NCI-H2107 treated with DMSO at 0.1 percent for 48 hours (cell line): ENCODE measurements at regions not wholly inside any gene's neighbourhood (a gene's known extent, or its start where the extent isn't known, plus 50 kb on each side); places are given as distances from the start of the nearest gene placed in this dataset.
"Not testable (repeated sequence)": the region's sequence is repeated elsewhere in the genome, so short reads cannot be mapped to it uniquely, and the experiment has no call there.

Experiments used
- DNase-seq: peaks from one replicate; lab custom pipeline; 2025; ENCODE audit not compliant: unreplicated experiment; lab: John Stamatoyannopoulos, UW

DNA sequence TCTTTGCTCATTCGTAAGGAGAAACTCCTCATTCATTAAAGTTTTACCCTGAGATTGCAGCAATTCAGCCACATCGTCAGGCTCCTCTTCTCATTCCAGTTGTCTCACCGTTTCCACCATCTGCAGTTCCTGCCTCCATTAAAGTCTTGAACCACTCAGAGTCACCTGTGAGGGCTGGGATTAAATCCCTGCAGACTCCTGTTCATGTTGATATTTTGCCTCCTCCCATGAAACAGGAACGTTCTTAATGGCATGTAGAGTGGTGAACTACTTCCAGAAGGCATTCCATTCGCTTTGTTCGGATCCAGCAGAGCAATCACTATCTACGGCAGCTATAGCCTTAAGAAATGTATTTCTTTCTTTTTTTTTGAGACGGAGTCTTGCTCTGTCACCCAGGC is 96.5 kb upstream of the FAM20C start:
- DNase-seq, result no peak

- no peak for DNase-seq
Observed at GRCh38 chr7:96861-97260, 95.5 kb upstream of the FAM20C start.

DNA sequence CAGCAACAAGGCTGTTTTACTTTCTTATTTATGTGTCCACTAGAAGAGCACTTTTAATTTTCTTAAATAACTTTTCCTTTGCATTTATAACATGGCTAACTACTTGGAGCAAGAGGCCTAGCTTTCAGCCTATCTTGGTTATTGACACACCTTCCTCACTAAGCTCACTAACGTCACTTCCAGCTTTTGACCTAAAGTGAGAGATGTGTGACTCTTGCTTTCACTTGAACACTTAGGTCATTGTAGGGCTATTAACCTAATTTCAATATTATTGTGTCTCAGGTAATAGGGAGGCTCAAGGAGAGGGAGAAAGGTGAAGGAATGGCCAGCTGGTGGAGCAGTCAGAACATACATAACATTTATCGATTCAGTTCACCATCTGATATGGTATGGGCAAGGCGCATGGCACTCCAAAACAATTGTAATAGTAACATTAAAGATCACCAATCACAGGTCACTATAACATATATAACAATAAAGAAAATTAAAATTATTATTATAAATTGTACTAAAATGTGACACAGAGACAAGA is 95.0 kb upstream of the FAM20C start:
- no peak for DNase-seq

DNA sequence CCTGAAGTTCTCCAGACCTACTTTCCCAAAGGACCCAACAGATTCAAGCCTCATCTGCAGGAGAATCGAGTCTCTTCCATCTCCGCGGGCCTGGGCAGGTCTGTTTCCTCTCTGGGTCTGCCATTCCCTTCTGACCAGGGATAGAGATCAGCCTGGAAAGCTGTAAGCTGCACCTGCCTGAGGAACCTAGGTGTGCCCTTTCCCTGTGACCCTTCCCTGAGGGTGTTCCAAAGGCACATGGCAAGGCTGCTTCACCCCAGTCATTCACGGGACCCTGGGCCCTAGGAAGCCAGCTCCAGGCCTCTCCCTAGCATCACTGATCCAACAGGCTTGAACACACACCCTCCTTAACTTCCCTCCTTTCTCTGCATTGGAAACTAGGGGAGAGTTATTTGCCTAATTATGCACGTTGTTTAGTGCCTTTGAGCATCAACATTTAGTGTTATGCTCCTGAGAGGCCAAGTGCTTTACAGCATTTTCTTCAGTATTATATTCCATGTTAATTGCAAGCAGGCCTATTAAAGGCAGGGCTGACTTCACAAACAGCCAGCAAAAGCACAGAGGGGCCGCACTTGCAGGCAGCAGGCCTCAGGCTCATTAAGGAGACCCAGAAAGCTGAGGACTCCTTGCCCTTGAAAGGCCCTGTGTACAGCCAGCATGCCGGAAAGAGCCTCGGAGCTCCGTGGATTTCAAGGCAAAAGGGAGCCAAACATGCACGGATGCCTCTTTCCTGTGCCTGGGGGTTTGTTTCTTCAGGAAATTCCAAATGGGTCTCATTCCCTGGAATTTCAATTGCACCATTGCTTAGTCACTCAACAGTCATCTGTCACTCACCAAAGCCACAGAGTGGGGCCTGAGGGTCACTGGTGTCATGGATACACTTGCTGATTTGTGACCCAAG is 91.0 kb upstream of the FAM20C start:
- no peak for DNase-seq

DNA sequence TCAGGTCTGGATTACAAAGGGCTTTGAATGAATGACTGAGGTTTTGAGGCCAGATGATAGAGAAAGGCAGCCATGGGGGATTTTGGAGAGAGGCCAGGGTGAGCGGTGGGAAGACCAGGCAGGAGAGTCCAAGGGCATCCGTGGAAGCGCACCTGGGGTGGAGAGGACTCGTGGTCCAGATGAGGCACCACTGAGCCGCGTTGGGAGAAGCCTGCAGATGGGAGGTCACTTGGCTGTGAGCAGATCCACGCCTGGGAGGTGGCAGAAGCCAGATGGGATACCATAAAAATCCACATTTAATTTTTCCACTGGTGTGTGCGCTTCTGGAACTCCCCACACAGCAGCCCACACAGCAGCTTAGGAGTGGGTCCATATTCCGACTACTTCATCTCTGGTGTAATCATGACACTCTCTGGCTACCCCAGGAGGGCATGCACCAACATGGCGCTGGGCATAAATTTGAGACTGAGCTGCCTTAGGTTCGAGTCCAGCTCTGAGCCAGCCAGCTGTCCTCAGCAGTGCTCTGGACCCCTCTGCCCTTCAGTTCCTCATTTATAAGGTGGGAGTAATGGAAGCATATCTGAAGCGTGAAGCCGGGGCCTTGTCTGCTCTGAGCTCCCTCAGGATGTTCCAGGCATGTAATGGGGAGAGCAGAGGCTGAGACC is 90.2 kb upstream of the FAM20C start:
- DNase-seq, result no peak

DNA sequence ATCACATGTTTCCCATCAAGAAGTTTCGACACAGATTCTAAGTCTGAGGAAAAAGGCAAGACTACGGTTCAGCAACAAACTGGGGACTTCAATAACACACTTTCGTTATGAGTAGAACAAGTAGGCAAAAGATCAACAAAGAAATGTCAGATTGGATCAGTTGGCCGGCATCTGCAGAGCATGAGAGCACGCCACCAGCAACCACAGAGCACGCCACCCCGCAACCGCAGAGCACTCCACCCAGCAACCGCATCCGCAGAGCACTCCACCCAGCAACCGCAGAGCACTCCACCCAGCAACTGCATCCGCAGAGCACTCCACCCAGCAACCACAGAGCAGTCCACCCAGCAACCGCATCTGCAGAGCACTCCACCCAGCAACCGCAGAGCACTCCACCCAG is 89.7 kb upstream of the FAM20C start:
- no peak for DNase-seq

DNA sequence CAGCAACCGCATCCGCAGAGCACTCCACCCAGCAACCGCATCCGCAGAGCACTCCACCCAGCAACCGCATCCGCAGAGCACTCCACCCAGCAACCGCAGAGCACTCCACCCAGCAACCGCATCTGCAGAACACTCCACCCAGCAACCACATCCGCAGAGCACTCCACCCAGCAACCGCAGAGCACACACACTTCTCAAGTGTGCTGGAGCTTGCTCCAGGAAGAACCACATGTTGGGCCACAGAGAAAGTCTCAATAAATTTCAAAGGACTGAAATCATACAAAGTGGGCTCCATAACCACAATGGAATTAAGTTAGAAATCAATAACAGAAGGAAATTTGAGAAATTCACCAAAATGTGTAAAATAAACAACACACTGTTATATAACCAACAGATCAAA is 88.4 kb upstream of the FAM20C start:
- DNase-seq, result not testable (repeated sequence)

DNA sequence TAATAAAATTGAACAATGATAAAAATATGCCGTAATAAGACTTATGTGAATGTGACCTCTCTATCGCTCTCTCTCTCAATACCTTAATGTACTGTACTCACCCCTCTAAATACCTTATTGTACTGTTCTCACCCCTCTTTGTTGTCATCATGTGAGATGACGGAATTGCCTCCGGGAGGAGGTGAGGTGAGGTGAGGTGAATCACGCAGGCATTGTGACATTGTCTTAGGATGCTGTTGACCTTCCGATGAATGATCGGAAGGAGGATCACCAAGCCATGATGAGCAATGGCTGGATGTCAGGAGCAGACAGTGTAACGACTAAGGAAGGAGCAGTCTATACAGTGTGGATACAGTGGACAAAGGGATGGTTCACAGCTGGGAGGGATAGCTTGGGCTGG is 87.4 kb upstream of the FAM20C start:
- DNase-seq, result no peak

- no peak for DNase-seq
Observed at GRCh38 chr7:106356-106755, 86.0 kb upstream of the FAM20C start.

DNA sequence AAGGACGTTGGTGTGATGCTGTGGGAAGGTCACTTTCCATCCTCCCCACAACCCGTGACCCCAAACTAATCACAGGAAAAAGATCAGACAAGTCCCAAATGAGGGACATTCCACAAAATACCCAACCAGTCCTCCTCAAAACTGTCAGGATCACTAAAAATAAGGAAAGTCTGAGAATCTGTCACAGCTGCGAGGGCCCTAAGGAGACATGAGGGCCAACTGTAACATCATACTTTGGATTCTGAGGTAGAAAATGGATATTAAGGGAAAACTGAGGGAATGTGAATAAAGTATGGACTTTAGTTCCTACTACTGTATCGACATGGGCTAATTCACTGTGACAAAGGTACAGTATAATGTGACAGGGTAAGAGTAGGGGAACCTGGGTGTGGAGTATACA is 85.1 kb upstream of the FAM20C start:
- DNase-seq, result no peak

DNA sequence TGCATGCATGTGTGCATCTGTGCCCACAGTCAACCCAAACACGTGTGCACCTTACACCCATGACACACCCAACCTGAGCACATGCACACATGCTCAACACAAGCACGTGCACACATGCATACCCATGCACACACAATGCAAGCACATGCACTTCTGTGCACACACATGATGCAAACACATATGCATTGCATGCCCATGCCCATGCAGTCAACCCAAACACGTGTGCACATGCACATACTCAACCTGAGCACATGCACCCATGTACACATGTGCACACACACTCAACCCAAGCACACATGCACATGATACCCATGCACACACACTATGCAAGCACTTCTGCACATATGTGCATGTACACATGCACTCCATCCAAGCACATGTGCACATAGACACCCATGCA is 84.5 kb upstream of the FAM20C start:
- DNase-seq, result no peak

DNA sequence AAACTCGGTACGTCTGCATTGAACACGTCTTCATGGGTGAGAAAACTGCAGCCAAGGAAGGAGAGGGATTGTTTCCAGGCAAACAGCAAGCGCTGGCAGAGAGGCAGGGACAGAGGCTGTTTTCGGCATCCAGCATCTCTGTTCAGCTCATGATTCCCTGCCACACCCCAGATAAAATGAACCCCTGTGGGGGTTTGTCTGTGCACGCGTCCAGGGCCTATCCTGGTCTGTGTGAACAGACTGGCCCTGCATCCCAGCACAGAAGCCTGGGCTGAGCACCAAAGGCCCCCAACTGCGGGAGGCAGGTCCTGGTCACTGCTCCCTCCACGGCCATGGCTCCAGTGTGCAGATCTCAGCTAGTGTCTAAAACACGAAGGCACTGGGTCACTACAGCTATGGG is 83.3 kb upstream of the FAM20C start:
- DNase-seq, result no peak

GRCh38 chr7:109898-110556 is 82.3 kb upstream of the FAM20C start:
- DNase-seq, result no peak

GRCh38 chr7:110557-111232 is 81.7 kb upstream of the FAM20C start:
- no peak for DNase-seq

- no peak for DNase-seq
Observed at GRCh38 chr7:111591-111990, 80.8 kb upstream of the FAM20C start.

GRCh38 chr7:112881-113280 is 79.5 kb upstream of the FAM20C start:
- DNase-seq, result no peak

- DNase-seq, result no peak
Observed at GRCh38 chr7:115274-115911, 77.0 kb upstream of the FAM20C start.

DNA sequence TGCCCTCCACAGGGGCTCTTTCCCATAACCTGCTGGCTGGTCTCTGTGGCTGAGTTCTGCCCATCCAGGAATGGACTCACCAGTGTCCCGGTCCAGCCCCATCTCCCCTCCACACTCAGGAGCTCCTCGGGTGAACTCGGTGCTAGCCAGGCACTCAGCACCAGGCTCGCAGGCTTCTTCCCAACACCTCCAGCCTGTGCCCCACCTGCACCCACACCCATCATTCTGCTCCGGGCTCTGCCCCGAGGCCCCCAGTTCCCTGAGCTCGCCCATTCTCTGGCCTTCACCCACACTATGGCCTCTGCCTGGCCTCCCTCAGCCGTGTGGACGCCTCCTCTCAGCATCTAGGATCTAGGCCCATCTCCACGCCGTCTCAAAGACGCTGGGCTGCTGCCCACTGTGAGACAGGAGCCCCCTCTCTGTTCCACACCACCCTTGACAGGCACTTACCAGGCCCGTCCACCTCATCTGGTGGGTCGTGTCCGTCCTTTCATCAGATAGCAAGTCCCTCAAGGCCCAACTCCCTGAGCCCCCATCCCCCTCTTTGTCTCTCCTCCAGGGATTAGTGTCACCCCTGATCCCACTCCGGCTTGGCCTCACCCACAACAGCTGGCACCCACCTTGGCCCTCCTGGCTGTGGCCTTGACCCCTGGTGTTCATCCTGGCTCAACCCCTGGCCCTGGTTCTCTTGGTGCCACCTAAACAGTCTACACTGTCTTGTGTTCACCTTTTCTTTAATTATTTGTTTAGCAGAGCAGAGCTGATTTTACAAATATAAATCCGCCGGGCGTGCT is 76.0 kb upstream of the FAM20C start:
- DNase-seq, result no peak

DNA sequence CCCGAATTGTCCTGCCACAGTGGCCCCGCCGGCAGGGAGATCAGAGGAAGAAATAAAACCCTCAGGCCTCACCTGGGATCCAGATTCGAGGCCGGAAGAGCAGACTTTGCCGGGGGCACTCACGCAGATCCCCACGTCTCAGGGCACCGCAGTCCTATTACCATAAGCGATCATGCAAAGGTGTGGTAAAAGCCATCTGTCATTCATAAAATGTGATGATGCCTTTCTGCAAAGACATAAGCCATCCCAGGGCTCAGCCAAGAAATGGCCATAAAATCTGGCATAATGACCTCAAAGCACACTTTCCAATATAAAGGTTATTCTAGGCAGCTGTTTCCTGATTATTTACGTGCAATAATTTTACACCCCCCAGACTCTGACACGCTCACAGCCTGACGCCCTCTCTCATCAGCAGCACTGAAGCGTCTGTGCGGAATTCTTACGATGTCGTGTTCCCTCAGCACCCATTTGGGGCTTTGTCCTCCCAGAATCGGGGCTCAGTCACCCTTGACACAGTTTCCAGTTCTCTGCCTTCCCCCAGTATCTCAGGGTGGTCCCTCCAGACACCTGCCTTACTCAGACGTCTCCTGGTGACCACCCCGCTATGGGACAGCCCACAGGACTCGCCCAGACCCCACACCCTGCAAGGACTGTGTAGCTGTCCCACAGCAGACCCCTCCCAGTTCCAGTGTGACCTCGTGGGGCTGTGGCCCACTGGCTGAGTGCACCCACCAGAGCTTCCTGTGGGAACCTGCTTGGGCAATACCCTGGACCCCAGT is 74.3 kb upstream of the FAM20C start:
- DNase-seq, result no peak
